ENCODE measurements at regions not wholly inside any gene's neighbourhood (a gene's known extent, or its start where the extent isn't known, plus 50 kb on each side); places are given as distances from the start of the nearest gene placed in this dataset.
A peak's percentile ranks its signal among the peaks of the same experiment; 100 is the strongest.

DNA sequence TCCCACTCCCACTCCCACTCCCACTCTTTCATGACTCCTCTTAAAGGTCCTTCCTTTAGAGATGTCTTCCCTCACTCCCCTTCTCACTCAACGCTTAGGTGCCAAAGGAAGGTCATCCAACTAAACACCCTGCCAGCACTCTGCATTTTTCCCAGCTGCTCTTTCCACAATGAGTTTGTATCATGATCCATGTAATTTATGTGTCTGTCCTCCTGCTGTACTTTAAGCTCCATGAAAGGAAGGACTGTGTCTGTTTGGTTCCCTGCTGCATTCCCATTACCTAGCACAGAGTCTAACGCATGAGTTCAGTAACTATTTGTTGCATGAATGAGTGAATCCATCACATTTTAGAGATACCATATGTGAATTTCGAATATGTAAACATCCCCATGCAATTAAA lies 252.7 kb downstream of the KIF20B start (continued):
- no peak for TF ChIP-seq MAX (IDR thresholded peaks at IDR 0.05)
- no peak for TF ChIP-seq EGR1 (IDR thresholded peaks at IDR 0.05; ENCODE audit: low read depth in 2 of 2)
- no peak for TF ChIP-seq CTCF (IDR thresholded peaks at IDR 0.05; ENCODE audit: low read depth, low read length, missing input control)
- TF ChIP-seq JUND (IDR thresholded peaks at IDR 0.05) = no peak
- no peak for TF ChIP-seq TAF1 (conservative IDR thresholded peaks at IDR 0.05)
- TF ChIP-seq HNF4G (IDR thresholded peaks at IDR 0.05) = no peak
- TF ChIP-seq, protein P1, sequence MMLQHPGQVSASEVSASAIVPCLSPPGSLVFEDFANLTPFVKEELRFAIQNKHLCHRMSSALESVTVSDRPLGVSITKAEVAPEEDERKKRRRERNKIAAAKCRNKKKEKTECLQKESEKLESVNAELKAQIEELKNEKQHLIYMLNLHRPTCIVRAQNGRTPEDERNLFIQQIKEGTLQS (IDR thresholded peaks at IDR 0.05) = no peak

DNA sequence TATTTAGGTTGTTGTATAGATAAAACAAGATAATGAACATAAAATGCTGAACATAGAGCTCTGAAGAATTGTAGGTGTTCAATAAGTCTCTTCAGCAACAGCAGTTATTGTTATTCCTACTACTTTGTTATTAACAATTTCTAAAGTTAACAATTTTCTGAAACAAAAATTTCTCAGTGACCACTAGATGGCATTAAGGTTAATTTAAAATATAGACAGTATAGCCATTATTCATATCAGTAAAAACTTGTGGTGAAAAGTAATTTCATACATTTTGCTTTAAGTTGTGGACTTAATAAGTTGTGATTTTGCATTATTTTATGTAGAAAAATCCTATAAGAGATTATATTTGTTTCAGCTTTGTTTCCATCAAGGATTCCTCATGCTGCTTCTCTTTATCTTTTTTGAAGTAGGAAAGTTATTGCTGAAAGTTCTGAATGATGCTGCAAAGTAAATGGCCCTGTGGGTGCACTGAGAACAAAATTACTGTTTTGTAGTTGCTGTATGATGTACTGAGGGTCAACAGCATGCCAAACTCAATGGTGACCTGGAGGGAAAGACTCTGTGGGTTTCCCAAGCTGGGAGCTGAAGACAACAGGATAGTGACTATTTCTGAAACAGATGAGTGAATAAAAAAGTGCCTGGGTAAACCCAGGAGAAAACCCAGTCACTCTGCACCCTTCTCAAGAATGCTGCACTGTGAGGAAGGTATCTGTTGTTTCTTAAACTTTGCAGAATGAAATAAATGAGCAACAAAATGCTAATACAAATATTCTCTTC lies 253.6 kb downstream of the KIF20B start:
- no peak for DNase-seq (ENCODE audit: low spot score)
- Histone ChIP-seq H3K9ac (ENCODE audit: low read depth in 1 of 2, low read length in 2 of 2) (no peak overlapping the region), H3K27ac (ENCODE audit: low read depth in 1 of 2, low read length in 2 of 2) (no peak overlapping the region), H3K27me3 (ENCODE audit: control insufficient read depth in 4 of 4, insufficient read depth in 4 of 4, low read length in 3 of 4) (peaks cover 0 to 4% (median 0%) of the 10 kb centered on the region in 4 donors), H3K9me3 (ENCODE audit: control insufficient read depth in 4 of 4, low read length in 3 of 4) (no peaks in the 10 kb centered on the region), H3K4me3 (ENCODE audit: low read depth in 1 of 3, low read length in 3 of 3) (no peak overlapping the region), H3K36me3 (ENCODE audit: control insufficient read depth in 4 of 4, insufficient read depth in 3 of 4, low read depth in 1 of 4, low read length in 3 of 4) (no peaks in the 10 kb centered on the region), H3K4me1 (ENCODE audit: control insufficient read depth in 4 of 4, insufficient read depth in 4 of 4, low read length in 3 of 4) (no peaks in the 10 kb centered on the region)
- TF ChIP-seq, protein P2, sequence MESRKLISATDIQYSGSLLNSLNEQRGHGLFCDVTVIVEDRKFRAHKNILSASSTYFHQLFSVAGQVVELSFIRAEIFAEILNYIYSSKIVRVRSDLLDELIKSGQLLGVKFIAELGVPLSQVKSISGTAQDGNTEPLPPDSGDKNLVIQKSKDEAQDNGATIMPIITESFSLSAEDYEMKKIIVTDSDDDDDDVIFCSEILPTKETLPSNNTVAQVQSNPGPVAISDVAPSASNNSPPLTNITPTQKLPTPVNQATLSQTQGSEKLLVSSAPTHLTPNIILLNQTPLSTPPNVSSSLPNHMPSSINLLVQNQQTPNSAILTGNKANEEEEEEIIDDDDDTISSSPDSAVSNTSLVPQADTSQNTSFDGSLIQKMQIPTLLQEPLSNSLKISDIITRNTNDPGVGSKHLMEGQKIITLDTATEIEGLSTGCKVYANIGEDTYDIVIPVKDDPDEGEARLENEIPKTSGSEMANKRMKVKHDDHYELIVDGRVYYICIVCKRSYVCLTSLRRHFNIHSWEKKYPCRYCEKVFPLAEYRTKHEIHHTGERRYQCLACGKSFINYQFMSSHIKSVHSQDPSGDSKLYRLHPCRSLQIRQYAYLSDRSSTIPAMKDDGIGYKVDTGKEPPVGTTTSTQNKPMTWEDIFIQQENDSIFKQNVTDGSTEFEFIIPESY (IDR thresholded peaks at IDR 0.05) = no peak
- TF ChIP-seq FOXA2 (IDR thresholded peaks at IDR 0.05) (no peak), RAD21 (IDR thresholded peaks at IDR 0.05) (peak; percentile 32 to 38)

DNA sequence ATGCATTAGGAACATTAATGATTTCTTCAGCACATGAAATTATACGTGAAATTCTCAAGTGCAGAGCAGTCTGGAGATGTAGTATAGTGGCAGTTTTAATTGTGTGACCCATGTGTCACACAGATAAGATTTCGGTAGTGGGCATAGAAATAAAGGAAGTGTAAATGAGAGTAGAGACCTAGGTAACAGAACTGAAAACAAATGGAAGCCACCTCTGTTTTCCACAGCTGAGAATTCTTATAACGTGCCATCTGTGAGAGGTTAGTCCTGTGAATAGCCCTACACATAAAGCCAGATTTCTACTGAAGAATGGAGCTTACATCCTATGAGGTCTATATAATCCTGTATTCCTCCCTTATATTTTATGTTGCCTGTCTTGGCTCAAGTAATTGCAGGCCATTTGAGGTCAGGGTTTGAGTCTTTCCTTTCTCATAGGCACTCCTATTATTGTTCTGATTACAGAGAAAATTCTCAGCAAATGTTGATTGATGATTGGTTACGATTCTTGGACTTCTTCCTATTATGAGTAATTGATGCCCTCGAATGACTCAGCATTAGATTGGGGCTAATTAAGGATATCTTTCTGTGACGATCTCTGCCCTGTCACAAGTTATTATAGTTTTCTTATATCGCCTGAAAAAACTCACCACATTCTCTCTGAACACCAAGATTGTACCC lies 258.2 kb downstream of the KIF20B start:
- Histone ChIP-seq H3K4me1 (ENCODE audit: control insufficient read depth in 4 of 4, insufficient read depth in 4 of 4, low read length in 3 of 4) (no peaks in the 10 kb centered on the region), H3K9ac (ENCODE audit: low read depth in 1 of 2, low read length in 2 of 2) (no peak overlapping the region), H3K4me3 (ENCODE audit: low read depth in 1 of 3, low read length in 3 of 3) (no peak overlapping the region), H3K9me3 (ENCODE audit: control insufficient read depth in 4 of 4, low read length in 3 of 4) (no peaks in the 10 kb centered on the region), H3K27ac (ENCODE audit: low read depth in 1 of 2, low read length in 2 of 2) (no peak overlapping the region), H3K27me3 (ENCODE audit: control insufficient read depth in 4 of 4, insufficient read depth in 4 of 4, low read length in 3 of 4) (peaks cover 0 to 4% (median 0%) of the 10 kb centered on the region in 4 donors), H3K36me3 (ENCODE audit: control insufficient read depth in 4 of 4, insufficient read depth in 3 of 4, low read depth in 1 of 4, low read length in 3 of 4) (no peaks in the 10 kb centered on the region)
- WGBS = 75% methylated on average over 7 of the region's 7 CpGs
- DNase-seq (ENCODE audit: low spot score) = no peak
- TF ChIP-seq MAX (IDR thresholded peaks at IDR 0.05) (no peak), FOXA1 (IDR thresholded peaks at IDR 0.05) (no peak), RXRA (IDR thresholded peaks at IDR 0.05) (no peak), YY1 (IDR thresholded peaks at IDR 0.05) (no peak), FOXA2 (IDR thresholded peaks at IDR 0.05) (no peak), HNF4G (IDR thresholded peaks at IDR 0.05) (no peak), CTCF (IDR thresholded peaks at IDR 0.05; ENCODE audit: low read depth, low read length, missing input control) (no peak), REST (IDR thresholded peaks at IDR 0.05) (no peak), GABPA (IDR thresholded peaks at IDR 0.05 in 1 of 2, conservative IDR thresholded peaks at IDR 0.05 in 1 of 2) (no peak), NR2F2 (IDR thresholded peaks at IDR 0.05) (no peak), RAD21 (IDR thresholded peaks at IDR 0.05) (no peak), EGR1 (IDR thresholded peaks at IDR 0.05; ENCODE audit: low read depth in 2 of 2) (no peak)
